Activated T-cell treated with anti-CD3 and anti-CD28 coated beads for 4 hours (primary cell): ENCODE measurements at regions not wholly inside any gene's neighbourhood (a gene's known extent, or its start where the extent isn't known, plus 50 kb on each side); places are given as distances from the start of the nearest gene placed in this dataset.
"Not testable (repeated sequence)": the region's sequence is repeated elsewhere in the genome, so short reads cannot be mapped to it uniquely, and the experiment has no call there.

Source experiments
- DNase-seq: peaks from one replicate; pipeline ENCODE4 v3.0.0-alpha.2; 2020

- DNase-seq = no peak
Measured at GRCh38 chr5:124796495-124796894, 50.1 kb upstream of the ZNF608 start.

- DNase-seq = no peak
Measured at GRCh38 chr5:124797665-124798087, 51.2 kb upstream of the ZNF608 start.

GRCh38 chr5:124798890-124799289 lies 52.5 kb upstream of the ZNF608 start:
- DNase-seq = no peak

GRCh38 chr5:124801551-124801950 lies 55.1 kb upstream of the ZNF608 start:
- no peak for DNase-seq

- DNase-seq = no peak
Measured at GRCh38 chr5:124803617-124804323, 57.3 kb upstream of the ZNF608 start.

- DNase-seq = no peak
Measured at GRCh38 chr5:124806026-124806372, 59.6 kb upstream of the ZNF608 start.

- no peak for DNase-seq
Measured at GRCh38 chr5:124806373-124807077, 60.1 kb upstream of the ZNF608 start.

GRCh38 chr5:124808842-124809268 lies 62.4 kb upstream of the ZNF608 start:
- no peak for DNase-seq

- no peak for DNase-seq
Measured at GRCh38 chr5:124810396-124811006, 64.1 kb upstream of the ZNF608 start.

- no peak for DNase-seq
Measured at GRCh38 chr5:124812771-124813358, 66.4 kb upstream of the ZNF608 start.

GRCh38 chr5:124816381-124816780 lies 69.9 kb upstream of the ZNF608 start:
- no peak for DNase-seq

GRCh38 chr5:124819201-124819600 lies 72.8 kb upstream of the ZNF608 start:
- no peak for DNase-seq

- no peak for DNase-seq
Measured at GRCh38 chr5:124822647-124823046, 76.2 kb upstream of the ZNF608 start.

GRCh38 chr5:124823380-124823779 lies 76.9 kb upstream of the ZNF608 start:
- DNase-seq = no peak

GRCh38 chr5:124824637-124825158 lies 78.3 kb upstream of the ZNF608 start:
- no peak for DNase-seq

GRCh38 chr5:124825250-124825982 lies 79.0 kb upstream of the ZNF608 start:
- DNase-seq = no peak

- DNase-seq = no peak
Measured at GRCh38 chr5:124825983-124826337, 79.5 kb upstream of the ZNF608 start.

- no peak for DNase-seq
Measured at GRCh38 chr5:124828731-124829234, 82.3 kb upstream of the ZNF608 start.

GRCh38 chr5:124831687-124832240 lies 85.3 kb upstream of the ZNF608 start:
- no peak for DNase-seq

- no peak for DNase-seq
Measured at GRCh38 chr5:124832510-124832909, 86.1 kb upstream of the ZNF608 start.

- DNase-seq = not testable (repeated sequence)
Measured at GRCh38 chr5:124836314-124836713, 89.9 kb upstream of the ZNF608 start.

- no peak for DNase-seq
Measured at GRCh38 chr5:124839371-124839998, 93.0 kb upstream of the ZNF608 start.
